ENCODE measurements at regions not wholly inside any gene's neighbourhood (a gene's known extent, or its start where the extent isn't known, plus 50 kb on each side); places are given as distances from the start of the nearest gene placed in this dataset.
"Not testable (repeated sequence)": the region's sequence is repeated elsewhere in the genome, so short reads cannot be mapped to it uniquely, and the experiment has no call there.

GRCh38 chr15:38002883-38003477 is 68.5 kb downstream of the TMCO5A start:
- FAIRE-seq: no peak

DNA sequence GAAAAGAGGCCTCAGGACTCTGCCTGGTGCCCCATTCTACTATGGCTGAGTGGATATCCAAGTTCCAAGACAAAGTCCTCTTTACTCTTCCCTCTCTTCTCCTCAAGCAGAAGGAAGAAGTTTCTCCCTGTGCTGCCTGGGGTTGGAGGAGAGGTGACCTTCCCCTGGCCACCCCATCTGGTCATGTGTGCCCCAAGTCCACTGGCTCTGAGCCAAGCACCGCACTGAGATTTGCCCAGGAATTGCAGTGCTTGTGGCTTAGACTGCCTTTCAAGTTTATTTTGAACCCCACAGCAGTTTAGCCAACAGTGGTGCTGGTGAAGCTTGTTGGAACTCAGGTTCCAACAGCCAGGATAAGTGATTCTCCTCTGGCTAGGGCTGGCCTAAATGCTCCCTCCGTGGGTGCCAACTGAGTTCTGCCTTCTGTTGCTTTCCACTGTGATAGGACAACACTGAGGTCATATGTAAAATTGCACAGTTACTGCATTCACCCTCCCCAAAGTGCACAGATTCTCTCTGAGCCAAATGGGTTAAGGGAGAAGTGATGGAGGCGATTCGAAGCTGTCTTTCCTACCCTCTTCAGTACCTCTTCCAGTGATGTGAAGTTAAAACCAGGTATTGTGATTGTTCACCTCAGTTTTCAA is 69.9 kb downstream of the TMCO5A start:
- no peak for FAIRE-seq

DNA sequence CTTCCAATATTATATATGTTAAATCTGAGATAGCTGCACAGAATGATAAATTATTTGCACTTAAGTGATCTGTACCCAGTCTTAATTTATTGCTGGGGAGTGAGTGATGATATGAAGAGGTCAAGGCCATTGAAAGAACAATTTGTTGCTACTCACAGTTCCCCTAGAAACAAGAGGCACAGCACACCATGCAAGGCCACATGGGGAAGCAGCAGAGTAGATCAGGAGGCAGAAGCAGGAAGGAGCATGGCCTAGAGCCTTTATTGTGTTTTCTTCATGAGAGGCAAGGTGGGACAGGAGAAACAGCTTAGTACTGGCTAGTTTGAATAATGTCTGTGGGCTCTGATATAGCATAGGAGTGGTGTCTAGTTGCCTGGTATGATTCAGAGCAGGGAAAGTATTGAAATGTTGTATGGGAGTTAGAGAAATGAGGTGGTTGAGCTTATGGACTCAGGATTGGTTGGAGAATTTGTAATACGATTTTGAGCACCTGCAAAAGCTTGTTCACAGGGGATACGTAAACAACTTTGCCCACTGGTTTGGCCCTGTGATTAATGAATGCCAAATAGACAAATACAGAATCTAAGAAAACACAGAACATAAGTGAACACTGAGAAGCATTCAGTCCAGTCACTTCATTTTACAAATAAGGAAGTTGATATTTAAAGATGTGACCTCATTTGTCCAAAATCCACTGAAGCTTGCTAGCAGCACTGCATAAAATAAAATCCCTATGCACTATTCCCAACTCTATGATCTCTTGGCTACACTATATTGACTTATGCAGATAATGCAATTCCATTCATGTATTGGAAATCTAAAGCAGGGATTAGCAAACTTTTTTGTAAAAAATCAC is 71.7 kb downstream of the TMCO5A start:
- FAIRE-seq: no peak

GRCh38 chr15:38010395-38010794 is 76.0 kb downstream of the TMCO5A start:
- FAIRE-seq: no peak

GRCh38 chr15:38012894-38013293 is 78.5 kb downstream of the TMCO5A start:
- no peak for FAIRE-seq

DNA sequence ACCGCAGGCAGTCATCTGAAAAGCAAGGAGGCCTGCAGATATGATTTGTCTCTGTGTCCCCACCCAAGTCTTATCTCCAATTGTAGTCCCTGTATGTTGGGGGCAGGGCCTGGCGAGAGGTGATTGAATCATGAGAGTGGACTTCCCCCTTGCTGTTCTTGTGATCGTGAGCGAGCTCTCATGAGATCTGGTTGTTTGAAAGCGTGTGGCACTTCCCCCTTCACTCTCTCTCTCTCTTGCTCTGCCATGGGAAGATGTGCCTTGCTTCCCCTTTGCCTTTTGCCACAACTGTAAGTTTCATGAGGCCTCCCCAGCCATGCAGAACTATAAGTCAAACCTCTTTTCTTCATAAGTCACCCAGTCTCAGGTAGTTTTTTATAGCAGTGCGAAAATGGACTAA is 83.3 kb downstream of the TMCO5A start:
- no peak for FAIRE-seq

GRCh38 chr15:38019066-38019465 is 84.6 kb downstream of the TMCO5A start:
- FAIRE-seq: no peak

- FAIRE-seq: no peak
Observed at GRCh38 chr15:38021259-38021658, 86.8 kb downstream of the TMCO5A start.

DNA sequence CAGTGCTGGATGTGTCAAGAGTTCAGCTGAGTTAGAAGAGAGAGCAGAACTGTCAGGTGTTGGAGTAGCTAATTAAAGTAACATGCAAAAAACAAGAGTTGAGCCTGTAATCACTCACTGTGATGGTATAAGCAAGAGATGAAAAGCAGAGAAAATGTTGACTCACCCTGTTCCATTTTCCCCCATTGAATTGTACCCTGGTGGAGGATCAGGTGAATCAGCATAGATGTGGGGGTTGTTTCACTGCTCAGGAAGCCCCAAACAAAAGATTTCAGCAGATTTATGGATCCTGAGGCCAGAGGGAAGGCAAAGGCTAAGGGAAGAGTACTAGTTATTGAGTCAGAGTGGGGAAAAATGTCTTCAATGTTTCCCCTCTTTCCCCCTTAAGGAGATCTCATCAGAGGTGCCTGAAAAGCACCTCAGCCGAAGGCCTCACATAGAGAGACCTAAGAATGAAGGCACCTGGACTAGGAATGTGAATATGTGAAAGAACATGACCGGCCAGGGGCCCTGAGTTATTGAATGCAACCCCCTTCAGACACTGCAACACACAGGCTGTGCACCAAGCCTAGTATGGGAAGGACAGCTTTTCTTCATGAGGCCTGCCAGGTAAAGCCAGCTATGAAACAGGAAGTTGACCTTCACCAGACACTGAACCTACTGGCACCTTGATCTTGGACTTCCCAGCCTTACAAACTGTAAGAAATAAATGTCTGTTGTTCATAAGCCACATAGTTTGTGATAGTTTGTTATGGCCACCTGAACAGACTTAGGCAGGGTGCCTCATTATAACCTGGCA is 90.1 kb downstream of the TMCO5A start:
- no peak for FAIRE-seq

- not testable (repeated sequence) for FAIRE-seq
Observed at GRCh38 chr15:38025656-38026055, 91.2 kb downstream of the TMCO5A start.

DNA sequence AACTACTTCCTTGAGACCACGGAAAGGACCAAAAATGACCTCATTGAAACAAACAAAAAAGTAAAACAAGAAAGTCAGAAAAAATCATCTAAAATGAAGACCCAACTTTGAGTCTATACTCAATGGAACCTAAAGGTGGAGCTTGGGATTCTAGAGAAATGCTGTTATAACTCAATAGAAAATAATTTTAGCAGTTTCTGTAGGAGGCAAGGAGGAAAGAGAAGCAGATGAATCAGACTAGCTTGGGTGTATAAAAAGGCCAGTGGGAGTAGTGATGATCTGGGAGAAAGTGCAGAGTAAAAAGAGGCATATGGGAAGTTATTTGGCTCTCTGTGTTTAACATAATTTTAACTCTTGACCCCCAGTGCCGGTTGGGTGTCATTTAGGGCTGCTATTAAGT is 94.4 kb downstream of the TMCO5A start:
- no peak for FAIRE-seq

- no peak for FAIRE-seq
Observed at GRCh38 chr15:38029736-38030135, 95.3 kb downstream of the TMCO5A start.

GRCh38 chr15:38030609-38031008 is 96.2 kb downstream of the TMCO5A start:
- no peak for FAIRE-seq

DNA sequence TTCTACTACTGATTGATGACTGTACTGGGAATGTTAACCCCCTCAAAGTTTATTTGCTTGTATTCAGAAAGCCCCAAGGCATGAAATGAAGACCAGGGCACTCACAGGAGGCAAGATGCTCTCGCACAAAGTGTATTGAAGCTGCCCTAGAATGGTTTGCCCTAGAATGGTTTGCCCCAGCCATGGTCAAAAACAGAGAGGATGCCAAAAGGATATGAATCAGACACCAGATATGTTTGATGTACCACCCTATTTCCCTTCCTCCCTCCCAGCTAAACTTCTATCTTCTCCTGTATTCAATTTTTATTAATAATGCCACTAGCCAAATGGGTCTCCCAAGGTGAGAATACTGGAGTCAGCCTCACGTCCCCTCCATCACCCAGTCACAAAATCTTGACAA is 101.3 kb downstream of the TMCO5A start:
- FAIRE-seq: no peak

DNA sequence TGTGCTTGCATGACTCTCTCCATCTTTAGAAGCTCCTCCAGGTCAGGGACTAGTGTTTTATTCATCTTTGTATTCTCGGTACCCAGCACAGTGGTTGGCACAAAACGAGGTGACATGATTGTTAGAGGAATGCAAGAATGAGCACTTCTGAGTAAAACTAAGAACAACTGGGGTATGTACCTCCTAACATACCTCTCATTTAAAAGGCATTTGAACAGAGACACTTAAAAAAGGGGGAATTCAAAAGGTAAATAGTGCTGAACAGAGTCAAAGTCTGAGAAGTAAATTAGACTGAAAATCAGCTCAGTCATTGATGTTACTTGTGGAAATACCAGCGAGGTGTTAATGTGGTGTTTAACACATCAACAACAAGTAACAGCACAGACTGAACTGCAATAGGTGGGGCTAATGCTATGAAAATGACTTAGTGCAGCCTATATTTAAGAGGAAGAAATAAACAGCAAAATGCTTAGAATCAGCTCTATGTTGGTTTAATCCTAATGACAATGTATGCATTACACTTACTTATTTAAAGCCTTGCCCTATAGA is 102.4 kb downstream of the TMCO5A start:
- FAIRE-seq: no peak

- FAIRE-seq: no peak
Observed at GRCh38 chr15:38038659-38039442, 104.4 kb downstream of the TMCO5A start.

DNA sequence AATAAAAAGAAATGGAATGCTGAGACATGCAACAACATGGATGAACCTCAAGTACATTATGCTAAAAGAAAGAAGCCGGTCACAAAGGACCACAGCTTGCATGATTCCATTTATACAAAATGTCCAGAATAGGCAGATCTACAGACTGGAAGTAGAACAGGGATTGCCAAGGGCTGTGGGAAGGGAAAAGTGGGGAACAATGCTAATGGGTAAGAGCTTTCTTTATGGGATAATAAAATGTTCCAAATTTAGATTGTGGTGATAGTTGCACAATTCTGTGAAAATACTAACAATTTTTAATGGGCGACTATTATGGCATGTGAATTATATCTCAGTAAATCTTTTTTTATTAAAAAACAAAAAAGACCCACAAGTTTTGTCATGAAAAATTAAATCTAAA is 106.2 kb downstream of the TMCO5A start:
- no peak for FAIRE-seq

GRCh38 chr15:38041576-38041975 is 107.1 kb downstream of the TMCO5A start:
- no peak for FAIRE-seq

DNA sequence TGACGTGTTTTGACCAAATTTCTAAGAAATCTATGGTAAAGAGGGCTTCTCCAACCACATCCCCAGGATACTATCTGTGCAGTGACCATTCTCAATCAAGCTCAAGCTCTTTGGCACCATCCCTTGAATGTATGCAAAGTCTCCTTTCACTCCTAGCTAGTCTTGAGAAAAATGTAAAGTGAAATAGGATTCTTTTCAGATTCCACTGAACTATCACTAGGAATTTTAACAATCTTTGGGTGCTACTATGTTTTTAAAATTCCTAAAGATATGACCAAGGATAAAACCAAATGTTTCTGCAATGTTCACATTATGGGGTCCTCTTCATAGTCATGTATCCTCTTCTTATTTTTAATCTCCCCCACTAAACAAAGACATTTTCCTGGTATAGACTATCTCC is 107.8 kb downstream of the TMCO5A start:
- FAIRE-seq: no peak

DNA sequence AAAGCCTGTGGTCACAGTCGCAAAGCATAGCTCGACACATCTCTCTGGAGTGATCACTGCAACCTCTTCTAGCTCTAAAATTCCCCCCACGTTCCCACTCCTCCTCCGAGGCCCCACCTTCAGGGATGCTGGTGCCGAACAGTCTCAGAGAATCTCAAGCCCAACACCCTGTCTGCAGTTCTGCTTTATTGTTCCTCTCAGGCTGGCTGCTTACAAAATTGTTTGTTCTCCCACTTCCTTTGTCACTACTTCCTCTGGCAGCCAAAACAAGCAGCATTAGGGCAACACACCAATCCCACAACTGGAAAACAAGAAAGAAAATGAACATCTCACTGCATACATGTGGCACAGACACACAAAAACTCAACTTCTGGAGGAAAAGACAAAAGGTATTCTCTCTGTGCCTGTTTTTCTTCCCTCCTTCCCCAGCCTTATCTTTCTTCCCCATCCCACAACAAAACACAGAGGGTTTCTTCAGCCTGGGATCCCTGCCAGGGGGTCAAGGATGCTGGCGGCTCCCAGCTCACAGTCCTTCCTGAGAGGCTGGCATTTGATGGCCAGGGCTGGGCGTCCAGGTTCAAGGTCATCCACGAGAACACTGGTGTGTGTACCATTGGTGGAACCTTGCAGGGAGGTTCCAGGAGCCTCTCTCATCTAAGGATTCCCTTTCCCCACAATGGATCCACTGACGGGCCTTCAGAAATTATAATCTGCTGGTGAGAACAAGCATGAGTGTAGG is 108.4 kb downstream of the TMCO5A start:
- no peak for FAIRE-seq

Data from TTC549 (cell line).